ENCODE measurements at regions not wholly inside any gene's neighbourhood (a gene's known extent, or its start where the extent isn't known, plus 50 kb on each side); places are given as distances from the start of the nearest gene placed in this dataset.

GRCh38 chr22:48689206-48689605 is 1138.5 kb downstream of the BRD1 start:
- no peak for DNase-seq
- H3K27me3 Mint-ChIP-seq (ENCODE audit: low read depth), result no peaks in the 10 kb centered on the region
- no peaks in the 10 kb centered on the region for H3K36me3 Mint-ChIP-seq (ENCODE audit: low read depth)
- H3K4me1 Mint-ChIP-seq (ENCODE audit: low read depth), result no peaks in the 10 kb centered on the region
- CTCF ChIA-PET, result no interaction called here
- no peak overlapping the region for H3K27ac Mint-ChIP-seq
- H3K9me3 Mint-ChIP-seq, result no peaks in the 10 kb centered on the region
- intact Hi-C loops (cut with micrococcal nuclease), result no loop called here
- no peak overlapping the region for H3K4me3 Mint-ChIP-seq

- no peaks in the 10 kb centered on the region for H3K9me3 Mint-ChIP-seq
- no peaks in the 10 kb centered on the region for H3K36me3 Mint-ChIP-seq (ENCODE audit: low read depth)
- intact Hi-C loops (cut with micrococcal nuclease), result no loop called here
- CTCF ChIA-PET, result no interaction called here
- H3K4me3 Mint-ChIP-seq, result no peak overlapping the region
- no peak for DNase-seq
- H3K27me3 Mint-ChIP-seq (ENCODE audit: low read depth), result no peaks in the 10 kb centered on the region
- H3K4me1 Mint-ChIP-seq (ENCODE audit: low read depth), result no peaks in the 10 kb centered on the region
- no peak overlapping the region for H3K27ac Mint-ChIP-seq
These were observed 1139.3 kb downstream of the BRD1 start for GRCh38 chr22:48688366-48688765.

GRCh38 chr22:48687606-48688005 is 1140.1 kb downstream of the BRD1 start:
- H3K9me3 Mint-ChIP-seq, result no peaks in the 10 kb centered on the region
- H3K27ac Mint-ChIP-seq, result no peak overlapping the region
- intact Hi-C loops (cut with micrococcal nuclease), result no loop called here

GRCh38 chr22:48686694-48687302 is 1140.9 kb downstream of the BRD1 start:
- intact Hi-C loops (cut with micrococcal nuclease), result no loop called here
- H3K9me3 Mint-ChIP-seq, result no peaks in the 10 kb centered on the region
- H3K4me3 Mint-ChIP-seq, result no peak overlapping the region
- H3K27ac Mint-ChIP-seq, result no peak overlapping the region
- H3K4me1 Mint-ChIP-seq (ENCODE audit: low read depth), result no peaks in the 10 kb centered on the region
- no peaks in the 10 kb centered on the region for H3K27me3 Mint-ChIP-seq (ENCODE audit: low read depth)
- H3K36me3 Mint-ChIP-seq (ENCODE audit: low read depth), result no peaks in the 10 kb centered on the region
- DNase-seq, result no peak
- CTCF ChIA-PET, result no interaction called here

More at GRCh38 chr22:48687606-48688005, 1140.1 kb downstream of the BRD1 start:
- Mint-ChIP-seq H3K27me3 (ENCODE audit: low read depth) (no peaks in the 10 kb centered on the region), H3K4me1 (ENCODE audit: low read depth) (no peaks in the 10 kb centered on the region), H3K4me3 (no peak overlapping the region), H3K36me3 (ENCODE audit: low read depth) (no peaks in the 10 kb centered on the region)
- CTCF ChIA-PET, result no interaction called here
- DNase-seq, result no peak

GRCh38 chr22:48685767-48686166 is 1141.9 kb downstream of the BRD1 start:
- intact Hi-C loops (cut with micrococcal nuclease), result no loop called here
- no peaks in the 10 kb centered on the region for H3K4me1 Mint-ChIP-seq (ENCODE audit: low read depth)
- no peak overlapping the region for H3K27ac Mint-ChIP-seq
- no peaks in the 10 kb centered on the region for H3K9me3 Mint-ChIP-seq
- no peaks in the 10 kb centered on the region for H3K36me3 Mint-ChIP-seq (ENCODE audit: low read depth)
- no peaks in the 10 kb centered on the region for H3K27me3 Mint-ChIP-seq (ENCODE audit: low read depth)
- DNase-seq, result no peak
- CTCF ChIA-PET, result no interaction called here
- no peak overlapping the region for H3K4me3 Mint-ChIP-seq

- intact Hi-C loops (cut with micrococcal nuclease), result no loop called here
- no peaks in the 10 kb centered on the region for H3K36me3 Mint-ChIP-seq (ENCODE audit: low read depth)
- CTCF ChIA-PET, result no interaction called here
- no peak overlapping the region for H3K27ac Mint-ChIP-seq
- no peaks in the 10 kb centered on the region for H3K9me3 Mint-ChIP-seq
- no peaks in the 10 kb centered on the region for H3K27me3 Mint-ChIP-seq (ENCODE audit: low read depth)
- DNase-seq, result no peak
- H3K4me3 Mint-ChIP-seq, result no peak overlapping the region
- H3K4me1 Mint-ChIP-seq (ENCODE audit: low read depth), result no peaks in the 10 kb centered on the region
These were observed 1144.0 kb downstream of the BRD1 start for GRCh38 chr22:48683640-48684039.

GRCh38 chr22:48682504-48682903 is 1145.2 kb downstream of the BRD1 start:
- no peak for DNase-seq
- H3K9me3 Mint-ChIP-seq, result no peaks in the 10 kb centered on the region
- intact Hi-C loops (cut with micrococcal nuclease), result no loop called here
- CTCF ChIA-PET, result no interaction called here
- H3K27me3 Mint-ChIP-seq (ENCODE audit: low read depth), result no peaks in the 10 kb centered on the region
- no peaks in the 10 kb centered on the region for H3K4me1 Mint-ChIP-seq (ENCODE audit: low read depth)
- no peak overlapping the region for H3K4me3 Mint-ChIP-seq
- H3K36me3 Mint-ChIP-seq (ENCODE audit: low read depth), result no peaks in the 10 kb centered on the region
- no peak overlapping the region for H3K27ac Mint-ChIP-seq

GRCh38 chr22:48680601-48681000 is 1147.1 kb downstream of the BRD1 start:
- CTCF ChIA-PET, result no interaction called here
- no peak overlapping the region for H3K4me3 Mint-ChIP-seq
- no peaks in the 10 kb centered on the region for H3K9me3 Mint-ChIP-seq
- no peak for DNase-seq
- intact Hi-C loops (cut with micrococcal nuclease), result no loop called here
- H3K27me3 Mint-ChIP-seq (ENCODE audit: low read depth), result no peaks in the 10 kb centered on the region
- no peaks in the 10 kb centered on the region for H3K36me3 Mint-ChIP-seq (ENCODE audit: low read depth)
- H3K4me1 Mint-ChIP-seq (ENCODE audit: low read depth), result no peaks in the 10 kb centered on the region
- no peak overlapping the region for H3K27ac Mint-ChIP-seq

GRCh38 chr22:48679656-48680555 is 1147.8 kb downstream of the BRD1 start:
- CTCF ChIA-PET, result no interaction called here
- intact Hi-C loops (cut with micrococcal nuclease), result no loop called here
- Mint-ChIP-seq H3K4me1 (ENCODE audit: low read depth) (no peaks in the 10 kb centered on the region), H3K27ac (no peak overlapping the region), H3K4me3 (no peak overlapping the region), H3K9me3 (no peaks in the 10 kb centered on the region), H3K36me3 (ENCODE audit: low read depth) (no peaks in the 10 kb centered on the region), H3K27me3 (ENCODE audit: low read depth) (no peaks in the 10 kb centered on the region)
- no peak for DNase-seq

GRCh38 chr22:48678171-48679135 is 1149.2 kb downstream of the BRD1 start:
- H3K4me1 Mint-ChIP-seq (ENCODE audit: low read depth), result no peaks in the 10 kb centered on the region
- no peak for DNase-seq
- no peak overlapping the region for H3K27ac Mint-ChIP-seq
- intact Hi-C loops (cut with micrococcal nuclease), result no loop called here
- CTCF ChIA-PET, result interaction anchor here (0.6 kb wide), 1 partner anchor 21 kb away, joined by 3 read pairs; no protein-coding TSS in a partner anchor
- no peaks in the 10 kb centered on the region for H3K27me3 Mint-ChIP-seq (ENCODE audit: low read depth)
- H3K36me3 Mint-ChIP-seq (ENCODE audit: low read depth), result no peaks in the 10 kb centered on the region
- H3K9me3 Mint-ChIP-seq, result peaks cover 2% of the 10 kb centered on the region
- no peak overlapping the region for H3K4me3 Mint-ChIP-seq

GRCh38 chr22:48677621-48678020 is 1150.1 kb downstream of the BRD1 start:
- DNase-seq, result no peak
- CTCF ChIA-PET, result interaction anchor here (0.6 kb wide), 1 partner anchor 89 kb away, joined by 3 read pairs; no protein-coding TSS in a partner anchor
- H3K27me3 Mint-ChIP-seq (ENCODE audit: low read depth), result no peaks in the 10 kb centered on the region
- no peaks in the 10 kb centered on the region for H3K4me1 Mint-ChIP-seq (ENCODE audit: low read depth)
- intact Hi-C loops (cut with micrococcal nuclease), result no loop called here
- H3K36me3 Mint-ChIP-seq (ENCODE audit: low read depth), result no peaks in the 10 kb centered on the region
- peaks cover 10% of the 10 kb centered on the region for H3K9me3 Mint-ChIP-seq
- no peak overlapping the region for H3K27ac Mint-ChIP-seq
- no peak overlapping the region for H3K4me3 Mint-ChIP-seq

- Mint-ChIP-seq H3K27ac (no peak overlapping the region), H3K36me3 (ENCODE audit: low read depth) (no peaks in the 10 kb centered on the region), H3K9me3 (peaks cover 14% of the 10 kb centered on the region), H3K27me3 (ENCODE audit: low read depth) (no peaks in the 10 kb centered on the region), H3K4me1 (ENCODE audit: low read depth) (no peaks in the 10 kb centered on the region), H3K4me3 (no peak overlapping the region)
- intact Hi-C loops (cut with micrococcal nuclease), result no loop called here
- CTCF ChIA-PET, result interaction anchor here (0.6 kb wide), 1 partner anchor 89 kb away, joined by 3 read pairs; no protein-coding TSS in a partner anchor
- no peak for DNase-seq
These were observed 1150.5 kb downstream of the BRD1 start for GRCh38 chr22:48677168-48677520.

Data from activated naive CD4-positive, alpha-beta T cell treated with anti-CD3 and anti-CD28 coated beads for 36 hours (primary cell).